ENCODE measurements at regions not wholly inside any gene's neighbourhood (a gene's known extent, or its start where the extent isn't known, plus 50 kb on each side); places are given as distances from the start of the nearest gene placed in this dataset.
"Not testable (repeated sequence)": the region's sequence is repeated elsewhere in the genome, so short reads cannot be mapped to it uniquely, and the experiment has no call there.

- no peak for DNase-seq (ENCODE audit: low read depth)
Measured at GRCh38 chr12:13562915-13563742, 366.6 kb downstream of the EMP1 start.

- no peak for DNase-seq (ENCODE audit: low read depth)
Measured at GRCh38 chr12:13561923-13562322, 365.4 kb downstream of the EMP1 start.

GRCh38 chr12:13559318-13559978 lies 362.9 kb downstream of the EMP1 start:
- no peak for DNase-seq (ENCODE audit: low read depth)

GRCh38 chr12:13552830-13553229 lies 356.3 kb downstream of the EMP1 start:
- DNase-seq (ENCODE audit: low read depth) = no peak

GRCh38 chr12:13547283-13547682 lies 350.8 kb downstream of the EMP1 start:
- DNase-seq (ENCODE audit: low read depth) = no peak

- DNase-seq (ENCODE audit: low read depth) = no peak
Measured at GRCh38 chr12:13546231-13546630, 349.7 kb downstream of the EMP1 start.

- DNase-seq (ENCODE audit: low read depth) = no peak
Measured at GRCh38 chr12:13539051-13539450, 342.5 kb downstream of the EMP1 start.

- no peak for DNase-seq (ENCODE audit: low read depth)
Measured at GRCh38 chr12:13538136-13538535, 341.6 kb downstream of the EMP1 start.

GRCh38 chr12:13537623-13538022 lies 341.1 kb downstream of the EMP1 start:
- DNase-seq (ENCODE audit: low read depth) = no peak

GRCh38 chr12:13536219-13536910 lies 339.8 kb downstream of the EMP1 start:
- no peak for DNase-seq (ENCODE audit: low read depth)

GRCh38 chr12:13534645-13535398 lies 338.3 kb downstream of the EMP1 start:
- DNase-seq (ENCODE audit: low read depth) = no peak

- no peak for DNase-seq (ENCODE audit: low read depth)
Measured at GRCh38 chr12:13534242-13534641, 337.7 kb downstream of the EMP1 start.

- no peak for DNase-seq (ENCODE audit: low read depth)
Measured at GRCh38 chr12:13530966-13531365, 334.4 kb downstream of the EMP1 start.

- DNase-seq (ENCODE audit: low read depth) = not testable (repeated sequence)
Measured at GRCh38 chr12:13526185-13526921, 329.8 kb downstream of the EMP1 start.

- DNase-seq (ENCODE audit: low read depth) = no peak
Measured at GRCh38 chr12:13523536-13524307, 327.2 kb downstream of the EMP1 start.

- DNase-seq (ENCODE audit: low read depth) = not testable (repeated sequence)
Measured at GRCh38 chr12:13518034-13518433, 321.5 kb downstream of the EMP1 start.

GRCh38 chr12:13509740-13510139 lies 313.2 kb downstream of the EMP1 start:
- DNase-seq (ENCODE audit: low read depth) = no peak

GRCh38 chr12:13505636-13506035 lies 309.1 kb downstream of the EMP1 start:
- no peak for DNase-seq (ENCODE audit: low read depth)

- DNase-seq (ENCODE audit: low read depth) = no peak
Measured at GRCh38 chr12:13505224-13505623, 308.7 kb downstream of the EMP1 start.

- no peak for DNase-seq (ENCODE audit: low read depth)
Measured at GRCh38 chr12:13504736-13505135, 308.2 kb downstream of the EMP1 start.

GRCh38 chr12:13504074-13504473 lies 307.5 kb downstream of the EMP1 start:
- no peak for DNase-seq (ENCODE audit: low read depth)

All from T follicular helper cell (primary cell).